Naive B cell (primary cell): ENCODE measurements at regions not wholly inside any gene's neighbourhood (a gene's known extent, or its start where the extent isn't known, plus 50 kb on each side); places are given as distances from the start of the nearest gene placed in this dataset.
"Not testable (repeated sequence)": the region's sequence is repeated elsewhere in the genome, so short reads cannot be mapped to it uniquely, and the experiment has no call there.

Source experiments
- ATAC-seq, 2 donors: fragments of 150-1000 bp; cut with Tn5 transposase; 2 replicates each; pipeline ENCODE4 v1.10.0; 2021; ENCODE audit warnings: low read depth in 2 of 2, mild to moderate bottlenecking in 2 of 2, moderate library complexity in 2 of 2
- DNase-seq: peaks from one replicate; pipeline ENCODE4 v3.0.0; 2022
- H3K27ac Mint-ChIP-seq, 6 donors: one replicate each; pipeline ENCODE4 v1.8.0; 2020 to 2022; ENCODE audit warnings: mild to moderate bottlenecking in 6 of 6, mixed read lengths in 6 of 6, moderate library complexity in 5 of 6, inconsistent platforms in 2 of 6
- H3K27me3 Mint-ChIP-seq, 3 donors: one replicate each; pipeline ENCODE4 v1.8.0; 2021 to 2022; ENCODE audit warnings: mixed read lengths in 3 of 3, mild to moderate bottlenecking in 1 of 3
- H3K36me3 Mint-ChIP-seq, 2 donors: one replicate each; pipeline ENCODE4 v1.8.0; 2020 to 2022; ENCODE audit warnings: mixed read lengths in 2 of 2, inconsistent platforms in 1 of 2, mild to moderate bottlenecking in 1 of 2
- H3K4me1 Mint-ChIP-seq, 3 donors: one replicate each; pipeline ENCODE4 v1.8.0; 2020 to 2022; ENCODE audit warnings: mixed read lengths in 3 of 3, inconsistent platforms in 1 of 3, mild to moderate bottlenecking in 1 of 3, moderate library complexity in 1 of 3
- H3K4me3 Mint-ChIP-seq, 8 donors: one replicate each; pipeline ENCODE4 v1.8.0; 2020 to 2022; ENCODE audit warnings: mild to moderate bottlenecking in 8 of 8, mixed read lengths in 8 of 8, moderate library complexity in 8 of 8, inconsistent platforms in 2 of 8
- H3K9me3 Mint-ChIP-seq, 7 donors: one replicate each; pipeline ENCODE4 v1.8.0; 2020 to 2022; ENCODE audit warnings: mixed read lengths in 7 of 7, mild to moderate bottlenecking in 5 of 7, inconsistent platforms in 2 of 7, moderate library complexity in 1 of 7

GRCh38 chr9:124149992-124150391 lies 107.8 kb upstream of the NEK6 start:
- no peak for ATAC-seq
- Mint-ChIP-seq H3K27me3 (peaks cover 0 to 11% (median 6%) of the 10 kb centered on the region in 3 donors), H3K36me3 (no peaks in the 10 kb centered on the region), H3K9me3 (peaks cover 0 to 2% (median 0%) of the 10 kb centered on the region in 7 donors), H3K4me1 (no peaks in the 10 kb centered on the region), H3K27ac (no peak overlapping the region), H3K4me3 (no peak overlapping the region)
- no peak for DNase-seq

GRCh38 chr9:124163760-124164255 lies 93.9 kb upstream of the NEK6 start:
- ATAC-seq: no peak
- peaks cover 0 to 22% of the 10 kb centered on the region in 2 donors for H3K36me3 Mint-ChIP-seq
- no peak for DNase-seq
- H3K27ac Mint-ChIP-seq: no peak overlapping the region
- peaks cover 0 to 23% (median 9%) of the 10 kb centered on the region in 7 donors for H3K9me3 Mint-ChIP-seq
- H3K4me1 Mint-ChIP-seq: no peaks in the 10 kb centered on the region
- H3K4me3 Mint-ChIP-seq: no peak overlapping the region
- no peaks in the 10 kb centered on the region for H3K27me3 Mint-ChIP-seq

GRCh38 chr9:124164811-124165210 lies 92.9 kb upstream of the NEK6 start:
- H3K36me3 Mint-ChIP-seq: peaks cover 0 to 22% of the 10 kb centered on the region in 2 donors
- peaks cover 0 to 23% (median 9%) of the 10 kb centered on the region in 7 donors for H3K9me3 Mint-ChIP-seq
- peak overlapping the region in 1 of 6 donors; percentile 45 for H3K27ac Mint-ChIP-seq
- H3K4me1 Mint-ChIP-seq: no peaks in the 10 kb centered on the region
- ATAC-seq (no peak), DNase-seq (no peak)
- H3K27me3 Mint-ChIP-seq: no peaks in the 10 kb centered on the region
- no peak overlapping the region for H3K4me3 Mint-ChIP-seq

GRCh38 chr9:124174433-124174832 lies 83.3 kb upstream of the NEK6 start:
- peaks cover 7 to 8% of the 10 kb centered on the region in 2 donors for H3K36me3 Mint-ChIP-seq
- peak overlapping the region in 3 of 6 donors; percentile 2 to 14 (median 11) for H3K27ac Mint-ChIP-seq
- ATAC-seq (peak in 1 of 2 donors; percentile 37), DNase-seq (no peak)
- peak overlapping the region in 2 of 8 donors; percentile 20 to 52 for H3K4me3 Mint-ChIP-seq
- H3K9me3 Mint-ChIP-seq: peaks cover 0 to 4% (median 2%) of the 10 kb centered on the region in 7 donors
- H3K4me1 Mint-ChIP-seq: peaks cover 13 to 19% (median 15%) of the 10 kb centered on the region in 3 donors
- no peaks in the 10 kb centered on the region for H3K27me3 Mint-ChIP-seq

GRCh38 chr9:124177522-124177921 lies 80.2 kb upstream of the NEK6 start:
- H3K36me3 Mint-ChIP-seq, DNase-seq, H3K27me3 Mint-ChIP-seq, H3K4me3 Mint-ChIP-seq, ATAC-seq, H3K9me3 Mint-ChIP-seq: not testable (repeated sequence)
- H3K27ac Mint-ChIP-seq: peak overlapping the region in 1 of 6 donors; percentile 49
- H3K4me1 Mint-ChIP-seq: peaks cover 9 to 15% (median 12%) of the 10 kb centered on the region in 3 donors

GRCh38 chr9:124179196-124180071 lies 78.3 kb upstream of the NEK6 start:
- H3K27ac Mint-ChIP-seq: no peak overlapping the region

GRCh38 chr9:124180557-124180956 lies 77.2 kb upstream of the NEK6 start:
- ATAC-seq (no peak), DNase-seq (no peak)
- peaks cover 5 to 8% (median 5%) of the 10 kb centered on the region in 3 donors for H3K27me3 Mint-ChIP-seq
- H3K9me3 Mint-ChIP-seq: peaks cover 0 to 2% (median 0%) of the 10 kb centered on the region in 7 donors
- no peak overlapping the region for H3K4me3 Mint-ChIP-seq
- peak overlapping the region in 1 of 6 donors; percentile 88 for H3K27ac Mint-ChIP-seq
- no peaks in the 10 kb centered on the region for H3K4me1 Mint-ChIP-seq
- no peaks in the 10 kb centered on the region for H3K36me3 Mint-ChIP-seq

More at GRCh38 chr9:124179196-124180071, 78.3 kb upstream of the NEK6 start:
- H3K9me3 Mint-ChIP-seq: peaks cover 0 to 2% (median 0%) of the 10 kb centered on the region in 7 donors
- H3K27me3 Mint-ChIP-seq: peaks cover 5 to 8% (median 5%) of the 10 kb centered on the region in 3 donors
- no peak overlapping the region for H3K4me3 Mint-ChIP-seq
- H3K4me1 Mint-ChIP-seq: peaks cover 3 to 6% (median 3%) of the 10 kb centered on the region in 3 donors
- no peak for DNase-seq
- no peak for ATAC-seq
- no peaks in the 10 kb centered on the region for H3K36me3 Mint-ChIP-seq

GRCh38 chr9:124182741-124183140 lies 75.0 kb upstream of the NEK6 start:
- Mint-ChIP-seq H3K4me3 (no peak overlapping the region), H3K27ac (peak overlapping the region in 1 of 6 donors; percentile 49), H3K27me3 (peaks cover 5 to 8% (median 5%) of the 10 kb centered on the region in 3 donors), H3K36me3 (no peaks in the 10 kb centered on the region), H3K4me1 (peaks cover 3 to 5% (median 4%) of the 10 kb centered on the region in 3 donors), H3K9me3 (peaks cover 0 to 3% (median 0%) of the 10 kb centered on the region in 7 donors)
- ATAC-seq (no peak), DNase-seq (no peak)

GRCh38 chr9:124183772-124184171 lies 74.0 kb upstream of the NEK6 start:
- H3K36me3 Mint-ChIP-seq: no peaks in the 10 kb centered on the region
- no peak for ATAC-seq
- H3K9me3 Mint-ChIP-seq: peaks cover 0 to 3% (median 0%) of the 10 kb centered on the region in 7 donors

GRCh38 chr9:124185413-124185812 lies 72.3 kb upstream of the NEK6 start:
- Mint-ChIP-seq H3K27ac (peak overlapping the region in 1 of 6 donors; percentile 38), H3K4me1 (peaks cover 4 to 12% (median 5%) of the 10 kb centered on the region in 3 donors), H3K36me3 (no peaks in the 10 kb centered on the region), H3K4me3 (no peak overlapping the region), H3K27me3 (peaks cover 4 to 5% (median 4%) of the 10 kb centered on the region in 3 donors), H3K9me3 (peaks cover 0 to 3% (median 0%) of the 10 kb centered on the region in 7 donors)
- no peak for ATAC-seq
- DNase-seq: no peak

More at GRCh38 chr9:124183772-124184171, 74.0 kb upstream of the NEK6 start:
- no peak overlapping the region for H3K4me3 Mint-ChIP-seq
- H3K27me3 Mint-ChIP-seq: peaks cover 5 to 8% (median 5%) of the 10 kb centered on the region in 3 donors
- DNase-seq: no peak
- no peak overlapping the region for H3K27ac Mint-ChIP-seq
- H3K4me1 Mint-ChIP-seq: peaks cover 4 to 12% (median 5%) of the 10 kb centered on the region in 3 donors

GRCh38 chr9:124187311-124187710 lies 70.4 kb upstream of the NEK6 start:
- ATAC-seq (no peak), DNase-seq (no peak)
- Mint-ChIP-seq H3K4me1 (peaks cover 5 to 12% (median 10%) of the 10 kb centered on the region in 3 donors), H3K4me3 (no peak overlapping the region), H3K36me3 (no peaks in the 10 kb centered on the region), H3K27ac (peak overlapping the region in 1 of 6 donors; percentile 52), H3K27me3 (no peaks in the 10 kb centered on the region), H3K9me3 (peaks cover 0 to 3% (median 0%) of the 10 kb centered on the region in 7 donors)

GRCh38 chr9:124188331-124189110 lies 69.2 kb upstream of the NEK6 start:
- peaks cover 5 to 17% (median 10%) of the 10 kb centered on the region in 3 donors for H3K4me1 Mint-ChIP-seq
- peaks cover 0 to 3% (median 0%) of the 10 kb centered on the region in 7 donors for H3K9me3 Mint-ChIP-seq
- no peak for ATAC-seq
- no peaks in the 10 kb centered on the region for H3K36me3 Mint-ChIP-seq
- DNase-seq: no peak
- H3K27me3 Mint-ChIP-seq: no peaks in the 10 kb centered on the region
- H3K27ac Mint-ChIP-seq: no peak overlapping the region
- H3K4me3 Mint-ChIP-seq: no peak overlapping the region

GRCh38 chr9:124190761-124191160 lies 67.0 kb upstream of the NEK6 start:
- DNase-seq (no peak), ATAC-seq (no peak)
- Mint-ChIP-seq H3K27me3 (no peaks in the 10 kb centered on the region), H3K36me3 (peaks cover 0 to under 1% of the 10 kb centered on the region in 2 donors), H3K9me3 (peaks cover 0 to 7% (median 3%) of the 10 kb centered on the region in 7 donors), H3K27ac (no peak overlapping the region), H3K4me3 (peak overlapping the region in 1 of 8 donors; percentile 33), H3K4me1 (peaks cover 5 to 25% (median 10%) of the 10 kb centered on the region in 3 donors)
